NCI-H2171 treated with DMSO at 0.1 percent for 48 hours (cell line): ENCODE measurements at regions not wholly inside any gene's neighbourhood (a gene's known extent, or its start where the extent isn't known, plus 50 kb on each side); places are given as distances from the start of the nearest gene placed in this dataset.

Experiments
- DNase-seq: peaks from one replicate; lab custom pipeline; 2025; lab: John Stamatoyannopoulos, UW

DNA sequence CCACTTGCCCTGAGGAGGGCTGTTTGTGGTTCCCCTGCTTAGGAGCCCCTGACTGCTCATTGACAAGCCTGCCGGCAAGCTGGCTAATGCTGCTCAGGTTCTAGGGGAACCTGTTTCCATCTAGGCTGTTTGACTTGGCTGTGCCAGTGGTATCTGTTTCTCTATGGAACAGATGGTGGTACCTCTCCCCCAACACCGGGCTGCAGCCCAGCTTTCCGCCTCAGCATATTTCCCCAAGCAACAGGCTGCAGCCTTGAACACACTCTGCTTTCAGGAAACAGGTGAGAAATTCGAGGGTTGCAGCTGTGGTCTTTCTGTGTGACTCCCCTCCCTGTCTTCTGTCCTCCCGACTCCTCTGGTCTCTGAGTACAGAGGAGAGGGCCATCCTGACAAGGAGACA lies 132.3 kb downstream of the TMEM132E start:
- peak; percentile 94 for DNase-seq

DNA sequence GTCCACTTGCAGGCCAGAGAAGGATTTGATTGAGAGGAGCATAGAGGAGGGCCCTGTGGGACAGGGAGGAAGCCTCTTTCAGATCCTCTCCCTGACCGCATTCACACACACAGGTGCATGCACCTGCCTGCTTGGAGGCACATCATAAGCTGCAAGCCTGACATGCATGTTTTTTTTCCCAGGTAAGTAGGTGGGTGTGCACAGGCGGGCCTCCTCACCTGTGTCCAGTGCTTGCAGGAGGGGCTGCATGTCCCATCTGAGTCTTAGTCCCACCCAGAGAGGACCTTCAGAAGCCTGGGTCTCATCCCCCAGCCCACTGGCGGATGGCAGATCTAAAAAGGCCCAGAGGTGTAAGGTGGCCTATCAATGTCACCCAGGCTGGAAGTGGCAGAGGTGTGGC lies 130.8 kb downstream of the TMEM132E start:
- no peak for DNase-seq

DNA sequence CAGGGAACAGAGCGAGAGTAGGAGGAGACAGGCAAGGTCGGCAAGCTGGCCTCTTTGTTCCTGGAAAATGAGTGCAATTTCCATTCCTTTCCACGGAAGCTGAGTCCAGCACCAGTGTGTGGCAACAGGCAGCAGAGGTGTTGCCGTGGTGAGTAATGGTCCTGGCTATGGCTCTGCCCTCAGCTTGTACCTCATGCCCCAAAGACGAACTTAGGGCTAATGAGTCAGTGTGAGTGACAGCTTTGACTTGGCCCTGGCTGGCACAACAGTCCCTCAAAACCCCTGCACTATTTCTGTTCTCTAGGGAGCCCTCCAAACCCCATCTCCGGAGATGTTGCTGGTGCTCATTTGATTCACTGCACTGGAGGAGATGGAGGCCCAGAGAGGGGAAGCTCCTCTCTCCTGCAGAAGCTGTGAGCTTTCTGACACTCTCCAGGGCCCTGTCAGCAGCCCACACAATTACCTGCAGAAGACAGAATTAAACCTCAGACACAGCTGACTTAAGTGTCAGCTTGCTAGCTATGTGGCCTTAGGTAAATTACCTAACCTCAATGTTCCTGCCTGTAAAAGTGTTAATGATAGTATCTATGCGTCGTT lies 129.9 kb downstream of the TMEM132E start:
- peak; percentile 29 for DNase-seq

GRCh38 chr17:34706029-34706428 lies 126.6 kb downstream of the TMEM132E start:
- DNase-seq: no peak

GRCh38 chr17:34703533-34703932 lies 124.2 kb downstream of the TMEM132E start:
- peak; percentile 53 for DNase-seq

DNA sequence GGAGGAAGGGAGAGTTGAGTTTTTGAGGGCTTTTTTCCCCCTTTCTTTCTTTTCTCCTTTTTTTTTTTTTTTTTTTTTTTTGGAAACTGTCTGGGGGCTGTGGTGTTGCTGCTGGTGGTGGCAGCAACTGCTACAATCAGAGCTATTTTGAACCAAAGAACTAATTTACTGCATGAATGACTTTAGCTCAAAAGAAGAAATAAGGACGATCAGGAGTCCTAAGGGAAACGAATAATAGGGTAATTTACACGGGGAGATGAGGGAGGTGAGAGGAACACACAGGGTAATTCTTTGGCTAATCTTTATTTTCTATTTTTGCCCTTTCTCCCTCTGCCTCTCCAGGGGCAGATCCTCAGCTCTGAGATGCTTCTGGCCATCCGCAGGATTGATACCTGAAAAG lies 119.8 kb downstream of the TMEM132E start:
- DNase-seq: no peak

DNA sequence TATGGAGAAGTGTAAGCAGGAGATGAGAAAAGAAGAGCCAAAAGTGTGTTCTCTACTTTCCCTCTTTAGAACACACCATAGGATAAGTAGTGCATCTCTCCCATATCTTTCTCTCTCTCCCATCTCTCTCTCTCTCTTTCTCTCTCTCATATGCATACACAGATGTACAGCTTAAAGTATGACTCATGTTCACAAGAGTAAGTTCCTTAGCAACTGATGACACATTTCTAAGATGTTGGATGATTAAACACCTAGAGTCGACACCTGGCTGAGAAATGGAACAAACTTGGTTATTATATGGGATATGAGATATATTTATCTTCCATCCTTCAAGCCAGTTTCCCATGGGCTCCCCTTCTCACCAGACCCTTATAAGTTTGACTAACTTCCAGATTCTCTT lies 113.5 kb downstream of the TMEM132E start:
- no peak for DNase-seq
